Naive B cell (primary cell): ENCODE measurements at regions not wholly inside any gene's neighbourhood (a gene's known extent, or its start where the extent isn't known, plus 50 kb on each side); places are given as distances from the start of the nearest gene placed in this dataset.
"Not testable (repeated sequence)": the region's sequence is repeated elsewhere in the genome, so short reads cannot be mapped to it uniquely, and the experiment has no call there.

Experiments used
- ATAC-seq, 2 donors: fragments of 150-1000 bp; cut with Tn5 transposase; 2 replicates each; pipeline ENCODE4 v1.10.0; 2021; ENCODE audit warnings: low read depth in 2 of 2, mild to moderate bottlenecking in 2 of 2, moderate library complexity in 2 of 2
- DNase-seq: peaks from one replicate; pipeline ENCODE4 v3.0.0; 2022
- H3K27ac Mint-ChIP-seq, 6 donors: one replicate each; pipeline ENCODE4 v1.8.0; 2020 to 2022; ENCODE audit warnings: mild to moderate bottlenecking in 6 of 6, mixed read lengths in 6 of 6, moderate library complexity in 5 of 6, inconsistent platforms in 2 of 6
- H3K27me3 Mint-ChIP-seq, 3 donors: one replicate each; pipeline ENCODE4 v1.8.0; 2021 to 2022; ENCODE audit warnings: mixed read lengths in 3 of 3, mild to moderate bottlenecking in 1 of 3
- H3K36me3 Mint-ChIP-seq, 2 donors: one replicate each; pipeline ENCODE4 v1.8.0; 2020 to 2022; ENCODE audit warnings: mixed read lengths in 2 of 2, inconsistent platforms in 1 of 2, mild to moderate bottlenecking in 1 of 2
- H3K4me1 Mint-ChIP-seq, 3 donors: one replicate each; pipeline ENCODE4 v1.8.0; 2020 to 2022; ENCODE audit warnings: mixed read lengths in 3 of 3, inconsistent platforms in 1 of 3, mild to moderate bottlenecking in 1 of 3, moderate library complexity in 1 of 3
- H3K4me3 Mint-ChIP-seq, 8 donors: one replicate each; pipeline ENCODE4 v1.8.0; 2020 to 2022; ENCODE audit warnings: mild to moderate bottlenecking in 8 of 8, mixed read lengths in 8 of 8, moderate library complexity in 8 of 8, inconsistent platforms in 2 of 8
- H3K9me3 Mint-ChIP-seq, 7 donors: one replicate each; pipeline ENCODE4 v1.8.0; 2020 to 2022; ENCODE audit warnings: mixed read lengths in 7 of 7, mild to moderate bottlenecking in 5 of 7, inconsistent platforms in 2 of 7, moderate library complexity in 1 of 7

- peaks cover 0 to 25% (median 17%) of the 10 kb centered on the region in 3 donors for H3K27me3 Mint-ChIP-seq
- peak overlapping the region in 2 of 8 donors; percentile 37 to 78 for H3K4me3 Mint-ChIP-seq
- peaks cover 6 to 14% (median 6%) of the 10 kb centered on the region in 3 donors for H3K4me1 Mint-ChIP-seq
- ATAC-seq, result no peak
- H3K9me3 Mint-ChIP-seq, result no peaks in the 10 kb centered on the region
- no peak for DNase-seq
- no peaks in the 10 kb centered on the region for H3K36me3 Mint-ChIP-seq
- peak overlapping the region in 2 of 6 donors; percentile 74 to 90 for H3K27ac Mint-ChIP-seq
These were observed 50.4 kb upstream of the FMOD start for GRCh38 chr1:203401199-203401877.

GRCh38 chr1:203402152-203402551 lies 51.2 kb upstream of the FMOD start:
- peak overlapping the region in 2 of 6 donors; percentile 17 to 77 for H3K27ac Mint-ChIP-seq
- peaks cover 6 to 10% (median 6%) of the 10 kb centered on the region in 3 donors for H3K4me1 Mint-ChIP-seq
- peaks cover 0 to 1% (median 0%) of the 10 kb centered on the region in 7 donors for H3K9me3 Mint-ChIP-seq
- peaks cover 2 to 16% (median 12%) of the 10 kb centered on the region in 3 donors for H3K27me3 Mint-ChIP-seq
- no peak for ATAC-seq
- no peak overlapping the region for H3K4me3 Mint-ChIP-seq
- no peak for DNase-seq
- H3K36me3 Mint-ChIP-seq, result no peaks in the 10 kb centered on the region

- H3K9me3 Mint-ChIP-seq, result peaks cover 0 to 2% (median 0%) of the 10 kb centered on the region in 7 donors
- ATAC-seq (no peak), DNase-seq (no peak)
- H3K36me3 Mint-ChIP-seq, result no peaks in the 10 kb centered on the region
- H3K4me3 Mint-ChIP-seq, result no peak overlapping the region
- peaks cover 4 to 10% (median 6%) of the 10 kb centered on the region in 3 donors for H3K27me3 Mint-ChIP-seq
- H3K4me1 Mint-ChIP-seq, result peaks cover 6 to 10% (median 6%) of the 10 kb centered on the region in 3 donors
- H3K27ac Mint-ChIP-seq, result peak overlapping the region in 3 of 6 donors; percentile 17 to 77 (median 53)
These were observed 51.9 kb upstream of the FMOD start for GRCh38 chr1:203402629-203403337.

DNA sequence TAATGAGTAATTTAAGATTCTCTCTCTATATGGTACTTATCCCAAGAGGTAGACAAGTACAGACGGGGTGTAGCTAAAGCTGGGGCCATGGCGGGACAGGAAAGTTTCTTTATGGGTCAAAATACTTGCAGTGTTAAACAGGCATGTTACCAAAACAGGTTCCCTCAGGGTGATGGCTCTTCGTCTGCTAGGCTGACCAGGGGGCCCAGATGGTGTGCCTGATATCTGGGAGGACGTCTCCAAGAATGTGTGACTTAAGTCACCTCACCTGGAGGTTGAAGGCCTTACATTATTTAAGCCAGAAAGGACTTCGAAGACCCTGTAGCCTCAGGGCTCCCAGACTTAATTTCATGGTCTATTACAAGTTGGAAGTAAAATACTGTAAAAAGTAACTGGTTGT lies 52.7 kb upstream of the FMOD start:
- H3K36me3 Mint-ChIP-seq, result no peaks in the 10 kb centered on the region
- H3K27ac Mint-ChIP-seq, result no peak overlapping the region

DNA sequence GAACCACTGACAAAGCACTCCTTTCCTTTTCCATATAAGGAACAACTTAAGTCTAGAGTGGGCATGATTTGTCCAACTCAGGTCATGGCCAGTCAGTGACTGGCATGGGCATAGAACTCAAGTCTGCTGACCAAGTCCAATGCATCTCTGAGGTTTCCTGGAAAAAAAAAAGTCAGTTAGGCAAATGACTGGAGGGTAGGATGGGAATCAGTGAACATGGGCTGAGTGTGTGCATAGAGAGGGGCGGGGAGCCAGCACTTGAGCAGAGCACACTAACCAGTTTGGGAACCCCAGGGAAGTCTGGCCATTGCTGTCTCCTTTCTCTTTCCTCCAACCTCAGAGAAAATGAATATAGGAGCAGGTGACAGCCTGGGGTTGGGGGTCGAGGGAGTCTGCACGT lies 53.6 kb upstream of the FMOD start:
- DNase-seq, result no peak
- Mint-ChIP-seq H3K4me3 (no peak overlapping the region), H3K27me3 (peaks cover 4 to 9% (median 6%) of the 10 kb centered on the region in 3 donors), H3K4me1 (peaks cover 13 to 24% (median 19%) of the 10 kb centered on the region in 3 donors), H3K36me3 (no peaks in the 10 kb centered on the region), H3K9me3 (peaks cover 0 to 4% (median 0%) of the 10 kb centered on the region in 7 donors), H3K27ac (peak overlapping the region in 1 of 6 donors; percentile 9)
- ATAC-seq, result no peak

More for the DNA sequence above, 52.7 kb upstream of the FMOD start:
- Mint-ChIP-seq H3K9me3 (peaks cover 0 to 2% (median 0%) of the 10 kb centered on the region in 7 donors), H3K27me3 (peaks cover 4 to 9% (median 6%) of the 10 kb centered on the region in 3 donors), H3K4me1 (peaks cover 6 to 15% (median 12%) of the 10 kb centered on the region in 3 donors), H3K4me3 (no peak overlapping the region)
- ATAC-seq (no peak), DNase-seq (no peak)

DNA sequence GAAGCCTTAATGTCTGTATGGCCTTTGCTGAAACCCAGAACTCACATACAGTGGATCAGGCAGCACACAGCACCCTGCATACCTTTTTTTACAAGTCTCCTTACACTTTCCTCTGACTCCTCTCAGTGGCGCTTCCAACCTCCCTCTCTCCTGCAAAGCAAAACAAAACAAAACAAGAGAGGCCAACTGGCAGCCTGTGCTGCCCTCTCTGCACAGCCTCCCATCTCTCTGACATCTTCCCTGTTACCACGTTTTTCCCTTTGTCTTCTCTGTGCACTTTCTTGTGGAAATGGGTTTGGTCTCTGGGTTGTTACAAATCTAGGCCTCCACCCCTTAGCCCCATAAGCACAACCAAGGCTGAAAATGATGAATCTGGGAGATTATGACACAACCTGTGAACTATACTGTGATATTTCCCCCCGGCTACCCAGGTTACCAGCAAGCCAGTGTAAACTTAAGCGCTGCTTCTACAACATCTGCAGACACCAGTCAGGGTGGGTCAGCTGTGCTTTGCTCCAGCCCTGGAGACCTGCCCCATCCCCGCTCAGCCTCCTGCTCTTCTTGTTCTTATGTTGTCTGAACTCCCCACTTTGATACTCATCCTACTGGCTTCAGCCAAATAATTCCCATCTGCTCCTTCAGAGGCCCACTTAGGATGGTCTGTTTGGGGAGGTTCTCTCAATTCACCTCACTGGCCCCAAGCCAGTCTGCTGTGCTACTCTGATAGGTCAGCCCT lies 54.9 kb upstream of the FMOD start:
- ATAC-seq (no peak), DNase-seq (no peak)
- H3K36me3 Mint-ChIP-seq, result no peaks in the 10 kb centered on the region
- peak overlapping the region in 1 of 6 donors; percentile 62 for H3K27ac Mint-ChIP-seq
- H3K27me3 Mint-ChIP-seq, result peaks cover 4 to 9% (median 6%) of the 10 kb centered on the region in 3 donors
- H3K4me1 Mint-ChIP-seq, result peaks cover 27 to 38% (median 30%) of the 10 kb centered on the region in 3 donors
- H3K9me3 Mint-ChIP-seq, result peaks cover 0 to 9% (median 5%) of the 10 kb centered on the region in 7 donors
- H3K4me3 Mint-ChIP-seq, result no peak overlapping the region

GRCh38 chr1:203406446-203407045 lies 55.6 kb upstream of the FMOD start:
- H3K9me3 Mint-ChIP-seq, result peaks cover 4 to 15% (median 9%) of the 10 kb centered on the region in 7 donors
- H3K27ac Mint-ChIP-seq, result peak overlapping the region in 1 of 6 donors; percentile 71
- H3K36me3 Mint-ChIP-seq, result no peaks in the 10 kb centered on the region
- peaks cover 27 to 38% (median 30%) of the 10 kb centered on the region in 3 donors for H3K4me1 Mint-ChIP-seq
- peaks cover 4 to 9% (median 6%) of the 10 kb centered on the region in 3 donors for H3K27me3 Mint-ChIP-seq
- no peak overlapping the region for H3K4me3 Mint-ChIP-seq
- ATAC-seq, result no peak
- no peak for DNase-seq

GRCh38 chr1:203407296-203407695 lies 56.4 kb upstream of the FMOD start:
- peaks cover 4 to 9% (median 6%) of the 10 kb centered on the region in 3 donors for H3K27me3 Mint-ChIP-seq
- peaks cover 27 to 36% (median 29%) of the 10 kb centered on the region in 3 donors for H3K4me1 Mint-ChIP-seq
- no peaks in the 10 kb centered on the region for H3K36me3 Mint-ChIP-seq
- H3K27ac Mint-ChIP-seq, result peak overlapping the region in 1 of 6 donors; percentile 13
- no peak for ATAC-seq
- DNase-seq, result no peak
- peaks cover 4 to 16% (median 9%) of the 10 kb centered on the region in 7 donors for H3K9me3 Mint-ChIP-seq
- no peak overlapping the region for H3K4me3 Mint-ChIP-seq

DNA sequence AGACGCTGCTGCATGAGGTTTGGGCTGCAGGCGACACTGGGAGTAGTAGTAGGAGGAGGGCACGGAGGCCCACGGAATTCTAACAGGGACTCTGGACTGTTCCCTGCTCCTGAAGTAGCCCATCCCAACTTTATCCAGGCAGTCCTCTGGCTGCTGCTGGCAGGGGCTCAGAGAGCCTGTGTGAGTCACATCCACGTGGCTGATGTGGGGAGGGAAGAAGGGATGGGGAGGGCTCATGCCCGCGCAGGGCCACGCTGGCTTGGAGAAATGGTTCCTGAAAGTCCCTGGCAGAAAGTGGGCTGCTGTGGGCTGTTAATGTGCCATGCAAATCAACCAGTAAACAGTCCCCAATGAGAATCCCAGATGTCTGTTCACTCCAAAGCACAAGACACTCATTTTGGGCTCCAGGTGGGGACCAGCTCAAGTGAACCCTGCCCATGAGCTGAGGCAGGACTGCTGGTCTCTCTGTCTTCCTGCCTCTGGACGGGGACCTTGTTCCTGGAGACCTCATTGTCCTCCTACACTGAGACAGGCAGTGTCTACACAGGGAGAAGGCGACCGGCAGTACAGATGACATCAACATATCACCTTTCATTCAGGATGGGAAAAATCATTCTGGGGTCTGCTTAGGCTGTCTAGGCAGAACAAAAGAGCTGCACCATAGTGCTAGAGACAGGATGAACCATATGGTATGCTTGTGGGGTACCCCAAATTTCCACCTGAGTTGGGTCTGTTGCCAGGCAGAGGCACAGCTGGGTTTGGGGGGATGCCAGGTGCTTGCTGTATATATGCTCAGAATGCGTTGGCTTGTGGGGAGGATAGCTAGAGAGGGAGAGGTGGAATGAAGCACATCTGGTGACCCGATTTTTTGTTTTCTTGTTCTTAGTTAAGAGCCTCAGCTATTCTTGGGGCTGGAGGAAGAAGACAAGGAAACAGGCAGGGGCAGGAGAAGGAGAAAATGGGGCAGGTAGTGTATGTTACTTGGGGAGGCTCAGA lies 57.9 kb upstream of the FMOD start:
- ATAC-seq (no peak), DNase-seq (no peak)
- peaks cover 4 to 31% (median 21%) of the 10 kb centered on the region in 7 donors for H3K9me3 Mint-ChIP-seq
- peaks cover 21 to 31% (median 25%) of the 10 kb centered on the region in 3 donors for H3K4me1 Mint-ChIP-seq
- no peaks in the 10 kb centered on the region for H3K36me3 Mint-ChIP-seq
- peak overlapping the region in 5 of 8 donors; percentile 31 to 71 (median 61) for H3K4me3 Mint-ChIP-seq
- peaks cover 6 to 9% (median 8%) of the 10 kb centered on the region in 3 donors for H3K27me3 Mint-ChIP-seq
- H3K27ac Mint-ChIP-seq, result peak overlapping the region in 1 of 6 donors; percentile 60

- ATAC-seq, result peak; percentile 60 to 78
- Mint-ChIP-seq H3K36me3 (peaks cover 0 to 7% of the 10 kb centered on the region in 2 donors), H3K27me3 (peaks cover 0 to 9% (median 8%) of the 10 kb centered on the region in 3 donors), H3K4me1 (peaks cover 21 to 31% (median 25%) of the 10 kb centered on the region in 3 donors), H3K4me3 (peak overlapping the region in 7 of 8 donors; percentile 5 to 76 (median 52)), H3K27ac (peak overlapping the region in 5 of 6 donors; percentile 6 to 82 (median 61)), H3K9me3 (peaks cover 4 to 47% (median 33%) of the 10 kb centered on the region in 7 donors)
- peak; percentile 5 for DNase-seq
These were observed 59.4 kb upstream of the FMOD start for GRCh38 chr1:203410182-203410900.

DNA sequence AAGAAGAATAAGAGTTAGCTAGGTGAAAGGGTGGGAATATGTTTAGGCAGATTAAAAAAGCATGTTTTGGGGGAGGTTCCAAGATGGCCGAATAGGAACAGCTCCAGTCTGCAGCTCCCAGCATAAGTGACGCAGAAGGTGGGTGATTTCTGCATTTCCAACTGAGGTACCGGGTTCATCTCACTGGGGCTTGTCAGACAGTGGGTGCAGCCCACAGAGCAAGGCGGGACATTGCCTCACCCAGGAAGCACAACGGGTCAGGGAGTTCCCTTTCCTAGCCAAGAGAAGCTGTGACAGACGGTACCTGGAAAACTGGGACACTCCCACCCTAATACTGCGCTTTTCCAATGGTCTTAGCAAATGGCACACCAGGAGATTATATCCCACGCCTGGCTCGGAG lies 60.5 kb upstream of the FMOD start:
- H3K27me3 Mint-ChIP-seq, DNase-seq, ATAC-seq: not testable (repeated sequence)

More for the DNA sequence above, 60.5 kb upstream of the FMOD start:
- not testable (repeated sequence) for H3K4me3 Mint-ChIP-seq, H3K36me3 Mint-ChIP-seq
- Mint-ChIP-seq H3K9me3 (peaks cover 4 to 49% (median 38%) of the 10 kb centered on the region in 7 donors), H3K4me1 (peaks cover 21 to 31% (median 25%) of the 10 kb centered on the region in 3 donors), H3K27ac (peak overlapping the region in 1 of 6 donors; percentile 23)
